ENCODE measurements at regions not wholly inside any gene's neighbourhood (a gene's known extent, or its start where the extent isn't known, plus 50 kb on each side); places are given as distances from the start of the nearest gene placed in this dataset.

GRCh38 chr10:22850541-22850940 is 77.3 kb upstream of the ARMC3 start:
- no peak overlapping the region for H3K27ac ChIP-seq
- TF ChIP-seq ZFX (IDR thresholded peaks at IDR 0.05) (no peak), CTCF (conservative IDR thresholded peaks at IDR 0.05) (no peak)

GRCh38 chr10:22849077-22849805 is 78.6 kb upstream of the ARMC3 start:
- H3K27ac ChIP-seq = 0 out of 2 replicates have a peak overlapping the region, but pooled peaks have one; percentile 4
- TF ChIP-seq ZFX (IDR thresholded peaks at IDR 0.05) (no peak), CTCF (conservative IDR thresholded peaks at IDR 0.05) (no peak)

- TF ChIP-seq ZFX (IDR thresholded peaks at IDR 0.05) (no peak), CTCF (conservative IDR thresholded peaks at IDR 0.05) (no peak)
- no peak overlapping the region for H3K27ac ChIP-seq
Observed at GRCh38 chr10:22848509-22848908, 79.3 kb upstream of the ARMC3 start.

GRCh38 chr10:22846294-22846693 is 81.6 kb upstream of the ARMC3 start:
- no peak overlapping the region for H3K27ac ChIP-seq
- TF ChIP-seq ZFX (IDR thresholded peaks at IDR 0.05) (no peak), CTCF (conservative IDR thresholded peaks at IDR 0.05) (no peak)

- TF ChIP-seq CTCF (conservative IDR thresholded peaks at IDR 0.05) (no peak), ZFX (IDR thresholded peaks at IDR 0.05) (no peak)
- no peak overlapping the region for H3K27ac ChIP-seq
Observed at GRCh38 chr10:22839639-22840038, 88.2 kb upstream of the ARMC3 start.

GRCh38 chr10:22837771-22838170 is 90.1 kb upstream of the ARMC3 start:
- H3K27ac ChIP-seq = no peak overlapping the region
- no peak for TF ChIP-seq CTCF (conservative IDR thresholded peaks at IDR 0.05)
- TF ChIP-seq ZFX (IDR thresholded peaks at IDR 0.05) = no peak

GRCh38 chr10:22837351-22837750 is 90.5 kb upstream of the ARMC3 start:
- H3K27ac ChIP-seq = no peak overlapping the region
- no peak for TF ChIP-seq CTCF (conservative IDR thresholded peaks at IDR 0.05)
- TF ChIP-seq ZFX (IDR thresholded peaks at IDR 0.05) = no peak
